GM08714 (cell line): ENCODE measurements at regions not wholly inside any gene's neighbourhood (a gene's known extent, or its start where the extent isn't known, plus 50 kb on each side); places are given as distances from the start of the nearest gene placed in this dataset.
"Not testable (repeated sequence)": the region's sequence is repeated elsewhere in the genome, so short reads cannot be mapped to it uniquely, and the experiment has no call there.

Experiments
- H3K4me3 ChIP-seq: fragments of 200-500 bp; sonication (Bioruptor generic); 2 replicates; pipeline ENCODE4 v1.5.1; 2014; ENCODE audit warnings: mild to moderate bottlenecking, low read length, inconsistent platforms

DNA sequence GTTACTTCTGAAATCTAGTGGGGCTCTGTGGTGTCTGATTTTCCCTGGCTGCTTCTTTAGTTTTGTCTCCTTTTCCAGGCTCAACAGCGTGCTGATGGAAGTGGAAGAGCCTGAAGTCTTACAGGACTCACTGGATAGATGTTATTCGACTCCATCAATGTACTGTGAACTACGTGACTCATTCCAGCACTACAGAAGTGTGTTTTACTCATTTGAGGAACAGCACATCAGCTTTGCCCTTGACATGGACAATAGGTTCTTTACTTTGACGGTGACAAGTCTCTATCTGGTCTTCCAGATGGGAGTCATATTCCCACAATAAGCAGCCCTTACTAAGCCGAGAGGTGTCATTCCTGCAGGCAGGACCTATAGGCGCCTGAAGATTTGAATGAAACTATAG lies 51.1 kb downstream of the NBPF8 start:
- H3K4me3 ChIP-seq: not testable (repeated sequence)

DNA sequence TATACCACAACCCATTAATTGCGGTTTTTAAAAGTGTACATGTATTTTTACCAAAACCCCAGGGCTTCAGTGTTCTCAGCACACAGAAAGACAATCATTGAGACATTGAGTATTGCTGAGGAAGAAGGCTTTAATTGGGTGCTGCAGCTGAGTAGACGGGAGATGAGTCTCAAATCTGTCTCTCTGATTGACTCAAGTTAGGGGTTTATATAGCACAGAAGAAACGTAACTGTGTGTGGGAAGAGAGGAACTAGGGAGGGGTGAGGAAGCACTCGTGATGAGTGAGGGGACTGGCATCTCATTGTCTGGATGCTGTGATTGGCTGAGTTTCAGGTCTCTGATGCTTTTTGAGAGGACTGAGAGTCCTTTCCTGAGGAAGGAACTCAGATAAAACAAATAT lies 62.8 kb downstream of the NBPF8 start:
- not testable (repeated sequence) for H3K4me3 ChIP-seq

DNA sequence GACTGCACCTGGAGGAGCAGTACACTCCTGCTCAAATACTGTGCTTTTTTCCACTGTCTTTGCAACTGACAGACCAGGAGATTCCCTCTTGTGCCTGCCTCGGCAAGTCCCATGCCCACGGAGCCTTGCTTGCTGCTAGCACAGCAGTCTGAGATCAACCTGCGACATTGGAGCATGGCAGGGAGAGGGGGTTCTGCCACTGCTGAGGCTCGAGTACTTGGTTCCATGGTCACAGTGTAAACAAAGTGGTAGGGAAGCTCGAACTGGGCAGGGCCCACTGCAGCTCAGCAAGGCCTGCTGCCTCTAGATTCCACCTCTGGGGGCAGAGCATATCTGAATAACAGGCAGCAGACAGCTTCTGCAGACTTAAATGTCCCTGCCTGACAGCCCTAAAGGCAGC lies 63.6 kb downstream of the NBPF8 start:
- not testable (repeated sequence) for H3K4me3 ChIP-seq

DNA sequence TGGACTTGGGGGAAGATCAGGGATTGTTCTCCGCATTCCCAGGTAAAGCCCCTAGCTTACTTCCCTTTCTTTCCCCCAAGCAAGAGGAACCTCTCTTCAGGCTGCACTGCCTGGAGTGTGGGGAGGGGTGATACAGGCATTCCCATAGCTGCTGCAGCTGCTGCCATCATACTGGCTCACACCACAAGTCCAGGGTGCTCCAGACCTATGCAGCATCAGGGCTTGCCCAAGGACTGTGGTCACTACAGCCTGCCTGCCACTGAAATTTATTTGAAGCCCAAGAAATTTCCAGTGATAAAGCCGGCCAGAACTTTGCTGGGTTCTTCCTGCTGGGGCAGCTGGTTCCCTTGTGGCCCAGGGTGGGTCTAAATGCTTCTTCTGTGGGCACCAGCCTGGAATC lies 72.7 kb downstream of the NBPF8 start:
- H3K4me3 ChIP-seq: not testable (repeated sequence)

DNA sequence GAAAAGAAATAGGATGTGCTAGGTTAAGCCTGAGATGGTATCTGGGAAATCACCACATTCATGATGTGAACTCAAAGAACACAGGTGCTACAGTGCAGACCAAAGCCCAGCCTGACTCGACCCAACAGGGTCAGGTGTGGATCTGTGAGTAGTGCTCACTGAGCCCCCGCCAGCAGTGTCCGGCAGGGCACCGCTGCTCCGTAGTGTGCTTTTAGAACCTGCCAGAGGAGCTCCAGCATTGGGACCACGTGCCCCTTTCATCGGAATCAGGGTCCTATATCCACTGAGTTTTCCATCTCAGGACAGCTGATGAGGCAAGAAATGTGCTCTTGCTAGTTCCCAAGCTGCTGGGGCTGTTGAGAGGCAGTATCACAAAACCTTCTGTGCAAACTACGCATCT lies 74.4 kb downstream of the NBPF8 start:
- H3K4me3 ChIP-seq: not testable (repeated sequence)

DNA sequence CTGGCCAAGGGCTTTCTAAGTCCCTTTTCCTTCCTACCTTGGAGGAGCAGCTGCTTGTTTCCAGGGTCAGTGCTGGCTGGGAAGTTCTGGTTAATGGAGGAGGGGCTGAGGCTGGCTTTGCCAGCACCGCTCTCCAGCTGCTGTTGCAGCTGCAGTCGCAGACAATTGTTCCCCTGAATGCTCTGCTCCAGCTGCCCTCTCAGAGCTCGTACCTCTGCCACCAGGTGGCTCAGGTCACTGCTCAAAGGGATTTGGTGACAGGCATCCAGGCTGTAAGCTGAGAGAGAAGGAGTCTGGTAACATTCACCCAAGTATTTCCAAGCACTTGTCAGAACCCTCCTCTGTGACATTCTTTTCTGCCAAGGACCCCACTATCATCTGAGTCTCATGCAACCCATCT lies 82.3 kb downstream of the NBPF8 start:
- not testable (repeated sequence) for H3K4me3 ChIP-seq

DNA sequence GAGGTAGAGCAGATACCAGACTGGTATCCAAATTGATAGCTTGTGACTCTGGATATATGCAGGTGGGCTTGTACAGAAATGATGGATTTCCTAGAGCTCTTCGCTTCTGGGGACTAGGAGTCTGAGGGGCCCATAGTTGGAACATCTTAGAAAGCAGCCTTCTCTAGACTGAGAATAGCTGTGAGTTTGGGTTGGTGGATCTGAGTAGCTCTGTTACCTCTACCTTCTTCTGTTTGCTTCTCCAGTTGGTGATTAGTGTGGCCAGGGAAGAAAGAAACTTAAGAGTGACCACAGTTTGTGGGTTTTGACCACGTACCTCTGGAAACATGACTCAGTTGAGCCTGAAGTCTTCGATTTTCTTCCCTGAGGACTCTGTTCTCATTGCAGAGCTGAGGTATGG lies 88.4 kb downstream of the NBPF8 start:
- not testable (repeated sequence) for H3K4me3 ChIP-seq

DNA sequence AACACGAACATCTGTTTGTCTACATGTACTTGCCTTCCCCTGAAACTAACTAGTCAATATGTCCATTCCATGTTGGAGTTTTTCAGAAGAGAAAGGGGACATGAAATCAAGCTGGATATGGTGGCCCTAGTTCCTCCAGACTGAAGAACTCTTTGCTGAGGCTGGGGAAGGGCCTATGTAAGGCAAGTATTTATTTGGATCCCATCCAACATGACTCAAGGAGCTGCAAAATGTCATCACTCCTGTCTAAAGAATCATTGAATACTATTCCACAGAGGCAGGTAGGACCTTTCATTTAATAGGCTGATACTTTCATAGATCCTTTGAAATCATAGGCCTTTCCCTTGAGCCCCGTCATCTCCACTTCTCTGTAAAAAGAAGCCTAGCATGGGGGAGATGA lies 91.5 kb downstream of the NBPF8 start:
- H3K4me3 ChIP-seq: not testable (repeated sequence)

DNA sequence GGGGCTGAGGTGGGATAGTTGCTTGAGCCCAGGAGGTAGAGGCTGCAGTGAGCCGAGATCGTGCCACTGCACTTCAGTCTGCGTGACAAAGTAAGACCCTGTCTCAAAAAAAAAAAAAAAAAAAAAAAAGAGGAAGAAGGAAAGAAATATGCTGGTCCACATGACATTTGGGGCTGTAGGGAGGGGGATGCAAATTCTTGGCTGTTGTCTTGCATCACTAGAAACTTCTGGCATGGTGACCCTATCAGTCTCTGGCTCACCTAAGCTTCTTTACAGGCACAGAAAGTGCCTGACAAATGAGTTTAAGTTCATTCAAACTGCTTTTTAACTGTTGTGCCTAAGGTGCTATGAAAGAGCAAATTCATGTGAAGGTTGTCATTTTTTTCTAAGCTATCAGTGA lies 93.5 kb downstream of the NBPF8 start:
- not testable (repeated sequence) for H3K4me3 ChIP-seq

DNA sequence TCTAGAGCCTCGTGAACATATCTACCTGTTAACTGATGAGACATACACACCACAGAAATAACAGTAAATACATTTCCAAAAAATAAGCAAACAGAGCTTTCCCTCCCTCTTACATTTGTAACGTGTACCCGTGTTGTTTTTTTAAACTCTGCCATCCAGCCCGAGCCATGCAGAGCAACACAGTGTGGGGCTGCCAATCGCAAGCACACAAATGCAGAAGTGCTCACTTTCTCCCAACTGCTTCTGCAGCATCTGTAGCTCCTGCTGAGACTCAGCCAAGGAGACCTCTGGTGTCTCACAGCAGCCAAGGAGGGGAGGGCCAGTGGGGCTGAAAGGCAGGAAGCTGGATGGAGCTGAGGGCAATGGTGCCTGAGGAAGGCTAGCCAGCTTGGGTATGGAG lies 94.4 kb downstream of the NBPF8 start:
- not testable (repeated sequence) for H3K4me3 ChIP-seq

DNA sequence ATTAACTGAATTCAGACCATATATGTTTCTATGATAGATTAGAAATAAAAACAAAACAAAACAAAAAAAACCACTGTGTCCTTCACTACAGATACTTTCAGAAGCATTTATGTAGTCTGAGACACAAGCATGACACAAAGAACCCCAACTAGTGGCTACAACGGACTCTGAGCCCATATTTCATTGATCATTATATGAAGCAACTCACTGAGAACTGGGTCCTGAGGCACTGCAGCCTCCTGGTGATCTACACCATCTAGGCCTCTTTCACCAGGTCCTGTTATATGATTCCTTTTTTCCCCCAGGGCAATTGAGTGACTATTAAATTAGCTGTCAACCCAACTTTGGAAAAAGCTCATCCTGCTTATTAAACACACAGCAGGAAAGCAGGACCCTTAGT lies 98.3 kb downstream of the NBPF8 start:
- not testable (repeated sequence) for H3K4me3 ChIP-seq

DNA sequence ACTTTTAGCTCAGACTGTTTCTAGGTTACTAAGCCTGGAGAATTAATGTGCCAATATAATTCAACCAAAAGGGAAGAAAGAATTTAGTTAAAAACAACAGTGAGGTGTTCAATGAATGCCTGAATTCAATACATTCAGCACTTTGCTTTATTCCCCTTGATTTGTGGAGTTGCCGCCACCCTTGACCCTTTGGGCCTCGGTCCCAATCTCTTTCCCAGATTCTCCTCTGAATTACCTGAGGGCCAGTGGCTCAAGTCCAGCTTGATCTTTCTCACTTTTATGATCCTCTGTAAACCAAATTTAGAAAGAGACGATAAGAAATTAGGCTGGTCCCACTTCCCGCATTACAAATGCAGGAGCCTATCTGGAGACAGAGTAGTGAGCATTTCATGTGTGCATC lies 98.7 kb downstream of the NBPF8 start:
- not testable (repeated sequence) for H3K4me3 ChIP-seq

DNA sequence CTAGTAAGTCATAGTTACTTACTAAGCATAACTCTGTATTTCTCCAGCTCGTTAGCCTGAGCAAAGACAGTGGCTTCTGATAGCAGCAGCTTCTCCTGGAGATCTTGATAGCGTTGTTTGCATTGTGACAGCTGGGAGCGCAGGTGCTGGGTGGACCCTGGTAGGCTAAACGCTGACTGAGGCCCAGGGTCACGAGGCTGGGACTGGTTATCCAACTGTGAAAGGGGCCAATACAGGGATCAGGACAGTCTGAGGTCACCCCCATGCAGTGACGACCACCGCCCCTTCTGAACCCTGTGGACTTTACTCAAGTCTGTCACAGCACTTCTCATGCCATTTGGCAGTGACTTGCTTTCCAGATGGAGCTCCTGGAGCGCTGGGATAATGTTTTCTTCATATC lies 104.4 kb downstream of the NBPF8 start:
- not testable (repeated sequence) for H3K4me3 ChIP-seq

DNA sequence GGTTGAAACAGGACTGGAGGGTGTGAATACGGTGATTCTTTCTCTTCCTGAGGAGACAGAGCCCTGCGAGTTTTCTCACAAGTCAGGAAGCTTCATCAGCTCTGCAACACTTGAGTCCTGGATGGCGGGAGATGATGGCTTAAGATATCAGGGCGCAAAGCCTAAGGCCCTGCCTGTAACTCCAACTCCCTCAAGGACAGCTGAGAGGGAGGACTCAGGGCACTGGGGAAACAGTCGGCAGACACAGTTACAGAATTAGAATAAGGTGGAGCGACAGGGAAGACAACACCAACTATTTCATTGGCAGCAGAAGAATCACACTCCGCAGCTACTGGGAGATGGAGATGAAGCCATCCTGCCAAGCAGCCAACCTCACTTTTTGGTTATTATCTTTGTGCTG lies 109.6 kb downstream of the NBPF8 start:
- H3K4me3 ChIP-seq: not testable (repeated sequence)

DNA sequence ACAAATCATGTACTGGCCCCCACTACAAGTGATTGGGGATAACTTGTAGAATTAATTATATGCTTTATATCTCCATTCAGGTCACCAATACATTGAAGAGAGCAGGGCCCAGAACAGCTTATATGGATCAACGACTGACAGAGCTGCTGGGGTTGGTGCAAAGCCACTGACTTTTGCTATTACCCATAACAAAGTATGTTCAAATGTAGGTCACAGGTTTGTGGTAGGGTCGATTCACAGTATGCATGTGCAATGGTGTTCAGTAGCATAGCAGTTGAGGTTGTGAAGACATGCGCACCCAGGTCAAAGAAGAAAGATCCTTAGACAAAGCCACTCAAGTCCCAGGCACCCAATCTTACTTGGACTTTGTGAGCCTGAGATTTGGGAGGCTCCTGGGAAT lies 110.6 kb downstream of the NBPF8 start:
- not testable (repeated sequence) for H3K4me3 ChIP-seq

DNA sequence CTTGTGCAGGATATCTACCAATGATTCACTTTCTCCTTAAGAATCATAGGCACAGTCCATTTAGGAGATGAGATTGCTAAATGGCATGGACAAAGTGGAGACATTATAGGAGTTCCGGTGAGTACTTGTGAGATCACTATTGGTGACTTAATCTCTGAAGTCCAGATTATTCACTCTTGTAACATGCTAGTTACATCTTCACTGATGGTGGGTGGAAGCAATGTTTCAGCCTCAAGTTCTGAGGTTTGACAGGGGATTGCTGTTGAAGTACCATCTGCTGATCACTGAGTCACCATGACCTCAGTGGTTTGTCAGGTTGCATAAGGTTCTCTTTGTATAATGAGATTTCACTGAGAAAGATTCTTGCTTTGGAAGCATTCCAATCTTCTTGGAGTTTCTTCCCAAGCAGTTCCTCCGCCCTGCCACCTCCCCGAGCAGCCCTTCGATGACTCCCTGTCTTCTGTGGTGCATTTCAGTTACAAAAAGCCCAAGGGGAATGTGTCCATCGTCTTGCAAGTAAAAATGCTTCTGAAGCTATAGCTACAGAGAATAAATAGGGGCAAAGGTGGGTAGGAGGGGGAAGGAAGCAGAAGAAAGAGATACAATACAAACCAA lies 114.7 kb downstream of the NBPF8 start:
- H3K4me3 ChIP-seq: not testable (repeated sequence)

DNA sequence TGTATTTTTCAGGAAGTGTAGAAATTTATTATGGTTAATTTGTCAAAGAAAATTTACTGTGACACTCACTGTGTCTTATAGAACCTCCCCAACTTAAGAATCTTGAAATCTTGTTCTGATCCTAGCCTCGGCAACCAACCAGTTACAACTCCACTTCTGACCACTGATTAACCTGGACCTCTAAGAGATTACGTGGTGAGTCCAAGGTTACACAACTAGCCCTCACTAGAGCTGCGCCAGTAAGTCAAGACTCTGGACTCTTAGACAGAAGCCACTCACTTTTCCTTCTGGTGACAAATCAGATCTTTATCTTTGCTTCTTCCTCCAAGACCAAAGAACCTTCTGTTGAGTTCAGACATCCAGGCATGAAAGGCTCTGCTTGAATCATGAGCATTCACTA lies 116.6 kb downstream of the NBPF8 start:
- not testable (repeated sequence) for H3K4me3 ChIP-seq

DNA sequence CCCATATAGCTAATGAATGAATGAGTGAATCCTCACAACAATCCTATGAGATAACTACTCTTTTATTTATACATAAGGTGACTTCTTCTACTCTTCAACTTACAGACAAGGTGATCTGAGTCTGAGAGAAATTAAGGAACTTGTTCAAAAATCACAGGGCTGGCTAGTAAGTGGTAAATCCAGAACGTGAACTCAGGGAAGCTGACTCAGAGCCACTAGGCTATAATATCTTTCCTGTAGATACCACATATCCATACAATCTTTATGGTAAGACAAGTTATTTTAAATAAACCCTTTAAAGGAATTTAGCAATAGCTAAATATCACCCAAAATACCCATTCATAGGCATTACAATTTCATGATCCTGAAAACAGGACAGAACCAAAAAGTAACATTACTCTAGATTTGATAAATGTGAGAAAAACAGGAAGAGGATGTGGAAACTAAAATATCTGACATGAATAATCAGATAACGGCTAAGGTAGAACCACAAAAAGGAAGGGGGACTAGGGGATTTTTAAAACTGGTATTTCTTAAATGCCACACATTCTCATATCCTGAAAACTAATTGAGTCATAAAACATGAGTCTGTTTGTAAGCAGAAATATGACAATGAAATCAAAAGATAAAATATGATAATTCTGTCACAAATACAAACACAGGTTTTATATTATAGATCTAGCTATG lies 119.7 kb downstream of the NBPF8 start:
- H3K4me3 ChIP-seq: not testable (repeated sequence)

DNA sequence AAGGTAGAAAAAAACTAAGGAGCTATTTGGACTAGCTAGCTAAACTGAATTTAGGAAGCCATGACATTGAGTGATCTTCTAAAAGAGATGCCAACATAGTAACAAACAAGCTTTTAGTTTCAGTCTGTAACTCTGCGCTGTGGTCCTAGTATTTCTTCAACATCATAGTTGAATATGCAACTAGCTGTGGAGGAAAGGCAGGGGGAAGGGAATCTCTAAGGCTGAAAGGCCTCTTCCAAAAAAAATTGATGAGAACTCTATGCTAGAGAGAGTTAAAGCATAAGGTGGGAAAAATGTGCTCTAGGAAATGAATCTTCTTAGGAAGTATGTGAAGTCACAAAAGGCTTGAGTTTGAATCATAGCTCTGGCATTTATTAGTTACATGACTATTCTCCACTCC lies 120.2 kb downstream of the NBPF8 start:
- not testable (repeated sequence) for H3K4me3 ChIP-seq

DNA sequence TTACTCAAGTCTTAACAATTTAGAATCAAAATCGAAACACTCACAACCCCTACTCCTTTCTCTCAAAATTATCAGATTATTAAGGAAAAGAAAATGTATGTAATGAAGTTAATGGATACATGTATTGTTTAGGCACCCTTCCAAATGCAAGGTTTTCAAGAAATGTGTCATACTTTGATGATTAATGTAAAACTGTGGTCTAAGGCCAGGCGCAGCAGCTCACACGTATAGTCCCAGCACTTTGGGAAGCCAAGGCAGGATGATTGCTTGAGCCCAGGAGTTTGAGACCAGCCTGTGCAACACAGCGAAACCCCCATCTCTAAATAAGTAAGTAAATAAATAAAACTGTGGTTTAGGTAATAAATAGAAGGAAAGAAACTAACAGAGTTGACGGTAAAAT lies 126.6 kb downstream of the NBPF8 start:
- not testable (repeated sequence) for H3K4me3 ChIP-seq

DNA sequence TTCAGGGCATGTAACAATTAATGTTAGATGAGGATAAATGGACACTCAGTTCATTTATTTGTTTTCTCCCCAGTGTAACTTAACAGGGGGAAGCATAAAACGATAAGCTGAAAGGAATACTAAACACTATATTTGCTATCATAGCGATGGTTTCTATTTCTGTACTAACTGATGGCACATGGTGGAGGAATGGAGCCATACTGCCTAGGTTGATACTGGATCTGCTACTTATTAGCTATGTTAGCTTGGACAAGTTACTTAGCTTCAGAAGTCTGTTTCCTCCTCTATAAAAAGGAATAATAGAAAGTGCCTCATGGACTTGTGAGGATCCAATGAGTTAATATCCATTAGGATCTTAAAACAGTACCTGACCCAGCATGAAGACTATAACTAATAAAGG lies 127.5 kb downstream of the NBPF8 start:
- not testable (repeated sequence) for H3K4me3 ChIP-seq

DNA sequence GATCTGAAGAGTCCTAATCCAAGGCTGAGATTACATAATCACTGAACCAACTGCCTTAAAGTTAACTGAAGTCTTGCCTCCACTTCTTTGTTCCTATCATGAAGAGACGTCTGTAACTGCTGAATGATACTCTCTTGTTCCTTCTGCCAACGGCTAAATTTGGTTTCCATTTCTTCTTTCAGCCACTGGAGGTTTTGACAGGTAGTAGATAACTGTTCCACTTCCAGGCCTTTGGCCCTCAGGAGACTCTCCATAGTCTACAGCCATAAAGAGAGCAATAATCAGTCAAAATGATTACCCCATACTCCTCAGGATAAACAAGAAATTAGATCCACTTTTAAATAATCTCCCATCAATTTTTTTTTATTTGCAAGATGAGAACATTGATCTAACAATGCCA lies 128.1 kb downstream of the NBPF8 start:
- not testable (repeated sequence) for H3K4me3 ChIP-seq

DNA sequence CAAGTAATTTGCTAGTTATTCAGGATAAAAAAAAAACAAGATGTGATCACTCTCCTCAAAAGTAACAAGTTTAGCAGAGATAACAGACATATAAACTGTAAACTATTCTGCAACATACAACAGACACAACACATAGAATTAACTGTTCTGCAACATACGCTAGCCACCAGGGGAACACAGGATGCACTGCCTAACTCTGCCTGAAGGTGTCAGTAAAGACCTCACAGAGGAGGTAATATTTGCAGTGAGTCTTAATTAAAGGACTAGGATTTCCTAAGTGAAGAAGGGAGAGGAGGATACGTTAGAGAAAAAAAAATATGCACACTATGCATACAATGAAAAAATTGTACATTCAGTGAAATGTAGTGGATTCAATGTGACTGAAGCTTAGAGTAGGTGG lies 129.6 kb downstream of the NBPF8 start:
- not testable (repeated sequence) for H3K4me3 ChIP-seq
